HG03280 (cell line): ENCODE measurements at regions not wholly inside any gene's neighbourhood (a gene's known extent, or its start where the extent isn't known, plus 50 kb on each side); places are given as distances from the start of the nearest gene placed in this dataset.
"Not testable (repeated sequence)": the region's sequence is repeated elsewhere in the genome, so short reads cannot be mapped to it uniquely, and the experiment has no call there.

Experiments
- ATAC-seq: cut with Tn5 transposase; IDR thresholded peaks from one replicate; pipeline ENCODE4 v1.9.1; 2021; ENCODE audit warnings: mild to moderate bottlenecking, moderate library complexity; ENCODE audit not compliant: unreplicated experiment

GRCh38 chr14:54010981-54011380 is 54.4 kb upstream of the BMP4 start:
- ATAC-seq = no peak

- no peak for ATAC-seq
Observed at GRCh38 chr14:54023027-54023426, 66.4 kb upstream of the BMP4 start.

GRCh38 chr14:54025661-54026060 is 69.0 kb upstream of the BMP4 start:
- no peak for ATAC-seq

- no peak for ATAC-seq
Observed at GRCh38 chr14:54026671-54027070, 70.0 kb upstream of the BMP4 start.

- not testable (repeated sequence) for ATAC-seq
Observed at GRCh38 chr14:54030996-54031395, 74.4 kb upstream of the BMP4 start.

GRCh38 chr14:54033285-54033684 is 76.7 kb upstream of the BMP4 start:
- ATAC-seq = not testable (repeated sequence)

- ATAC-seq = no peak
Observed at GRCh38 chr14:54038724-54039123, 82.1 kb upstream of the BMP4 start.

- no peak for ATAC-seq
Observed at GRCh38 chr14:54039311-54039710, 82.7 kb upstream of the BMP4 start.

GRCh38 chr14:54040846-54041245 is 84.2 kb upstream of the BMP4 start:
- no peak for ATAC-seq

- no peak for ATAC-seq
Observed at GRCh38 chr14:54046250-54046649, 89.6 kb upstream of the BMP4 start.

GRCh38 chr14:54047645-54048308 is 91.2 kb upstream of the BMP4 start:
- no peak for ATAC-seq

GRCh38 chr14:54048311-54048710 is 91.7 kb upstream of the BMP4 start:
- no peak for ATAC-seq

GRCh38 chr14:54048736-54049135 is 92.1 kb upstream of the BMP4 start:
- no peak for ATAC-seq

GRCh38 chr14:54050759-54051158 is 94.1 kb upstream of the BMP4 start:
- no peak for ATAC-seq

GRCh38 chr14:54052696-54053385 is 96.2 kb upstream of the BMP4 start:
- ATAC-seq = no peak

- no peak for ATAC-seq
Observed at GRCh38 chr14:54053386-54053745, 96.7 kb upstream of the BMP4 start.

GRCh38 chr14:54058505-54058904 is 101.9 kb upstream of the BMP4 start:
- ATAC-seq = no peak

GRCh38 chr14:54083549-54084239 is 127.1 kb upstream of the BMP4 start:
- no peak for ATAC-seq

- ATAC-seq = no peak
Observed at GRCh38 chr14:54085232-54085761, 128.7 kb upstream of the BMP4 start.

GRCh38 chr14:54085841-54086240 is 129.2 kb upstream of the BMP4 start:
- no peak for ATAC-seq

GRCh38 chr14:54086767-54087166 is 130.1 kb upstream of the BMP4 start:
- ATAC-seq = no peak

- no peak for ATAC-seq
Observed at GRCh38 chr14:54087376-54087775, 130.8 kb upstream of the BMP4 start.
